ENCODE measurements at regions not wholly inside any gene's neighbourhood (a gene's known extent, or its start where the extent isn't known, plus 50 kb on each side); places are given as distances from the start of the nearest gene placed in this dataset.
"Not testable (repeated sequence)": the region's sequence is repeated elsewhere in the genome, so short reads cannot be mapped to it uniquely, and the experiment has no call there.

DNA sequence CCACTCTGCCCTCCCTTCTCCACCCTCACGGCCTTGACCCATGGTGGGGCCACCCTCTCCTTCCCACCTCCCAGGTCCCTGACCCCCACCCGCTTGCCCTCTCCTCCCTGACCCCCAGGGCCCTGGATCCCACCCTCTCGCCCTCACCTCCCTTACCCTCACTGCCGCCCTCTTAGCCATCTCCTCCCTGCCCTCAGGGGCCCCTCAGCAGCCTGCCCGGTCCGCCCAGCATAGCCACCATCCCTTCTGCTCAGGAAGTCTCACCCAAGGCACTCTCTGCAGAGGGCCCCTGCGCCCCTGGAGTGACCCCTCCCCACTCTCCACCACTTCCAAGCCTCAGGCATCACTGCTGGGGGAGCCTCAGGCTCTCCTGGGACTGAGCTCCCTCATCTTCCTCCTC is 66.3 kb downstream of the MRPL36 start:
- WGBS (ENCODE audit: low lambda C conversion rate, missing lambda C conversion rate), result 90% methylated on average over 4 of the region's 7 CpGs
- H3K79me2 ChIP-seq, result no peaks in the 10 kb centered on the region
- no peak overlapping the region for H3K4me3 ChIP-seq
- H3K4me1 ChIP-seq (ENCODE audit: insufficient read depth), result no peaks in the 10 kb centered on the region
- no peaks in the 10 kb centered on the region for H3K27me3 ChIP-seq
- no peak overlapping the region for H3K4me2 ChIP-seq
- no peaks in the 10 kb centered on the region for H3K9me3 ChIP-seq (ENCODE audit: low read depth)
- H3K27ac ChIP-seq, result no peak overlapping the region
- no peaks in the 10 kb centered on the region for H3K36me3 ChIP-seq (replicated peaks; ENCODE audit: insufficient read depth, low read depth)
- no peaks in the 10 kb centered on the region for H3K9me2 ChIP-seq (replicated peaks; ENCODE audit: insufficient read depth)
- H4K20me1 ChIP-seq (ENCODE audit: insufficient read depth, poor library complexity, severe bottlenecking), result no peaks in the 10 kb centered on the region
- no peak for TF ChIP-seq EZH2 (IDR thresholded peaks at IDR 0.05; ENCODE audit: borderline replicate concordance)
- TF ChIP-seq EZH2phosphoT487 (IDR thresholded peaks at IDR 0.05; ENCODE audit: low read depth, severe bottlenecking, unreplicated experiment), result no peak
- TF ChIP-seq, protein P1, sequence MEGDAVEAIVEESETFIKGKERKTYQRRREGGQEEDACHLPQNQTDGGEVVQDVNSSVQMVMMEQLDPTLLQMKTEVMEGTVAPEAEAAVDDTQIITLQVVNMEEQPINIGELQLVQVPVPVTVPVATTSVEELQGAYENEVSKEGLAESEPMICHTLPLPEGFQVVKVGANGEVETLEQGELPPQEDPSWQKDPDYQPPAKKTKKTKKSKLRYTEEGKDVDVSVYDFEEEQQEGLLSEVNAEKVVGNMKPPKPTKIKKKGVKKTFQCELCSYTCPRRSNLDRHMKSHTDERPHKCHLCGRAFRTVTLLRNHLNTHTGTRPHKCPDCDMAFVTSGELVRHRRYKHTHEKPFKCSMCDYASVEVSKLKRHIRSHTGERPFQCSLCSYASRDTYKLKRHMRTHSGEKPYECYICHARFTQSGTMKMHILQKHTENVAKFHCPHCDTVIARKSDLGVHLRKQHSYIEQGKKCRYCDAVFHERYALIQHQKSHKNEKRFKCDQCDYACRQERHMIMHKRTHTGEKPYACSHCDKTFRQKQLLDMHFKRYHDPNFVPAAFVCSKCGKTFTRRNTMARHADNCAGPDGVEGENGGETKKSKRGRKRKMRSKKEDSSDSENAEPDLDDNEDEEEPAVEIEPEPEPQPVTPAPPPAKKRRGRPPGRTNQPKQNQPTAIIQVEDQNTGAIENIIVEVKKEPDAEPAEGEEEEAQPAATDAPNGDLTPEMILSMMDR (IDR thresholded peaks at IDR 0.05; ENCODE audit: poor library complexity), result no peak
- H2AFZ ChIP-seq, result no peak overlapping the region
- DNase-seq (ENCODE audit: low spot score), result no peak

DNA sequence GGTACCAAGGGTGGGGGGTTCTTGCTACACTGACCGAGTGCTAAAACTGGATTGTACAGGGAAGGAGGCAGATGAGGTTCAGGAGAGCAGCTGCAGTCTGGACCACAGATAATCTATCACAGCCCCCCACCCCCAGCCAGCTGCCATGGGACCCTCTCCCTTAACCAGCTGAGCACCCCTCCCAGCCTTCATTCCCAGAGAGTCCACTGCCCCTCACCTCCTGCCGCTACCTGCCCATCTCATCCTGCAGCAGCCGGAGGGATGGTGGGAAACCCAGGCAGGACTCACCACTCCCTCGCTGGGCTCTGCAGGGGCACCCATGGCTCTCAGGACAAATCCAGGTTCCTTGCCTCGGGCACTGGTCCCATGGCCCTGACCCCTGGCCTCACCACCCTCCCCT is 66.7 kb downstream of the MRPL36 start:
- no peak for DNase-seq (ENCODE audit: low spot score)
- Histone ChIP-seq H3K27me3 (no peaks in the 10 kb centered on the region), H3K27ac (no peak overlapping the region), H2AFZ (no peak overlapping the region), H3K36me3 (replicated peaks; ENCODE audit: insufficient read depth, low read depth) (no peaks in the 10 kb centered on the region), H3K4me3 (no peak overlapping the region), H3K9me2 (replicated peaks; ENCODE audit: insufficient read depth) (no peaks in the 10 kb centered on the region), H3K9me3 (ENCODE audit: low read depth) (no peaks in the 10 kb centered on the region), H3K4me1 (ENCODE audit: insufficient read depth) (no peaks in the 10 kb centered on the region), H4K20me1 (ENCODE audit: insufficient read depth, poor library complexity, severe bottlenecking) (no peaks in the 10 kb centered on the region), H3K79me2 (no peaks in the 10 kb centered on the region), H3K4me2 (no peak overlapping the region)
- TF ChIP-seq, protein P1 (IDR thresholded peaks at IDR 0.05; ENCODE audit: poor library complexity), result no peak
- TF ChIP-seq EZH2phosphoT487 (IDR thresholded peaks at IDR 0.05; ENCODE audit: low read depth, severe bottlenecking, unreplicated experiment) (no peak), EZH2 (IDR thresholded peaks at IDR 0.05; ENCODE audit: borderline replicate concordance) (no peak)
- 94% methylated on average over 3 of the region's 5 CpGs for WGBS (ENCODE audit: low lambda C conversion rate, missing lambda C conversion rate)

DNA sequence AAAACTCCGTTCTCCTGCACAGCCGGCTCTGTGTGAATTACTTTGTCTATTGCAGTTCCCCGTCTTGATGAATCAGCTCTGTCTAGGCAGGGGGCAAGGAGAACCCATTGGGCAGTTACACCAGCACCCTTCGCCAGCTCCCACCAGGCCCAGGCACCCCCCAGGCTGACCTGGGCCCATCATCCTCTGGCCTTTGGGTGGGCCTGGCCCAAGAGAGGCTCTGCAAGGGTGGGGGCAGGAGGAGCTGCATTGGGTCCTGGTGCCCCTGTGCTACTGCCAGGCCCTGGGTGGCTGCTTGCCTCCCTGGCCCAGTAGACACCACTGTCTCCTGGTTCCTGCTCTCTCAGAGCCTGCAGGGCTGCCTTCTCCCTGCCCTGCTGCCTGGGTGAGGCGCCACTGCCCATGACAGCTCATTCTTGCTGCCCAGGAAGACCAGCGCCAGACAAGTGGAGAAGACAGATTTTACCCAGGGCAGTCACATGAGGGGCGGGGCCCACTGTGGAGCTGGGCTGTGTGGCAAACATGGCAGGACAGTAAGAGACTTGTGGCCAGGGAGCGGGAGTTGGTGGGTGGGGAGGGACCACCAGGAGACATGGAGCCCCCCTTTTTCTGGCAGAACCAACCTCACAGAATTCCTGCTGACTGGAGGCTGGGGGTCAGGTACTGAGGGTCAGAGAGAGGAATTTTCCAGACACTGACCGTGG is 67.2 kb downstream of the MRPL36 start:
- no peak for DNase-seq (ENCODE audit: low spot score)
- 91% methylated on average over 9 of the region's 9 CpGs for WGBS (ENCODE audit: low lambda C conversion rate, missing lambda C conversion rate)

DNA sequence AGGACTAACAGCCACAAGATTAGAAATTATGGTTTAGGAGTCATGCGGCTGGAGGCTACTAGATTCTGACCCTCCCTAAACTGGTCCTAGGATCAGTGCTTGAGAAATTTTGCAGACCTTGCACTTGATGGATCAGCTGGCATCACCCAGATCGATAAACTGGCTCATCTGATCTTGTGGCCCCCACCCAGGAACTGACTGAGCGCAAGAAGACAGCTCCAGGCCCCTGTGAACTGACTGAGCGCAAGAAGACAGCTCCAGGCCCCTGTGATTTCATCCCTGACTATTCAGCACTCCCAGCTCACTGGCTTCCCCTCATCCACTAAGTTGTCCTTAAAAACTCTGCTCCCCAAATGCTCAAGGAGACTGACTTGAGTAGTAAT is 67.8 kb downstream of the MRPL36 start:
- 81% methylated on average over 4 of the region's 4 CpGs for WGBS (ENCODE audit: low lambda C conversion rate, missing lambda C conversion rate)
- not testable (repeated sequence) for H3K9me3 ChIP-seq (ENCODE audit: low read depth); H3K4me3 ChIP-seq; H2AFZ ChIP-seq; H3K27me3 ChIP-seq; H3K4me1 ChIP-seq (ENCODE audit: insufficient read depth); DNase-seq (ENCODE audit: low spot score); H3K79me2 ChIP-seq; H3K36me3 ChIP-seq (replicated peaks; ENCODE audit: insufficient read depth, low read depth); H4K20me1 ChIP-seq (ENCODE audit: insufficient read depth, poor library complexity, severe bottlenecking); H3K4me2 ChIP-seq; H3K27ac ChIP-seq; H3K9me2 ChIP-seq (replicated peaks; ENCODE audit: insufficient read depth)

More for the DNA sequence above, 67.2 kb downstream of the MRPL36 start:
- H3K36me3 ChIP-seq (replicated peaks; ENCODE audit: insufficient read depth, low read depth), result no peaks in the 10 kb centered on the region
- H3K27ac ChIP-seq, result no peak overlapping the region
- H3K79me2 ChIP-seq, result no peaks in the 10 kb centered on the region
- H3K9me2 ChIP-seq (replicated peaks; ENCODE audit: insufficient read depth), result no peaks in the 10 kb centered on the region
- H3K27me3 ChIP-seq, result no peaks in the 10 kb centered on the region
- H3K4me1 ChIP-seq (ENCODE audit: insufficient read depth), result no peaks in the 10 kb centered on the region
- H3K4me2 ChIP-seq, result no peak overlapping the region
- no peaks in the 10 kb centered on the region for H4K20me1 ChIP-seq (ENCODE audit: insufficient read depth, poor library complexity, severe bottlenecking)
- H3K9me3 ChIP-seq (ENCODE audit: low read depth), result no peaks in the 10 kb centered on the region
- TF ChIP-seq EZH2phosphoT487 (IDR thresholded peaks at IDR 0.05; ENCODE audit: low read depth, severe bottlenecking, unreplicated experiment) (no peak), EZH2 (IDR thresholded peaks at IDR 0.05; ENCODE audit: borderline replicate concordance) (no peak)
- TF ChIP-seq, protein P1 (IDR thresholded peaks at IDR 0.05; ENCODE audit: poor library complexity), result no peak
- no peak overlapping the region for H2AFZ ChIP-seq
- no peak overlapping the region for H3K4me3 ChIP-seq
